ENCODE measurements at regions not wholly inside any gene's neighbourhood (a gene's known extent, or its start where the extent isn't known, plus 50 kb on each side); places are given as distances from the start of the nearest gene placed in this dataset.

- H3K4me2 ChIP-seq (ENCODE audit: low read depth, low read length): no peak overlapping the region
- no peak overlapping the region for H3K14ac ChIP-seq (replicated peaks; ENCODE audit: low read depth, low read length)
- no peak overlapping the region for H2BK15ac ChIP-seq (ENCODE audit: low read depth, low read length)
- TF ChIP-seq RCOR1 (IDR thresholded peaks at IDR 0.05; ENCODE audit: insufficient replicate concordance, low read length): no peak
- no peak for TF ChIP-seq RAD21 (IDR thresholded peaks at IDR 0.05; ENCODE audit: low read length)
- TF ChIP-seq FOS (IDR thresholded peaks at IDR 0.05; ENCODE audit: low read depth, low read length): no peak
- no peak for TF ChIP-seq MAZ (IDR thresholded peaks at IDR 0.05; ENCODE audit: borderline replicate concordance, low read depth, low read length)
- TF ChIP-seq CEBPB (IDR thresholded peaks at IDR 0.05; ENCODE audit: low read depth, low read length): no peak
- no peak for TF ChIP-seq USF2 (IDR thresholded peaks at IDR 0.05; ENCODE audit: low read depth, low read length)
- POLR2A ChIA-PET (ENCODE audit: unreplicated experiment): no interaction called here
- no peaks in the 10 kb centered on the region for H3K9me3 ChIP-seq (ENCODE audit: control insufficient read depth, insufficient read depth, low read length)
- H3K79me1 ChIP-seq (ENCODE audit: low read depth in 1 of 2, low read length in 2 of 2): no peaks in the 10 kb centered on the region
- H2AK9ac ChIP-seq (replicated peaks; ENCODE audit: low read depth, low read length, poor library complexity): no peak overlapping the region
- H2BK5ac ChIP-seq (ENCODE audit: low read depth, low read length, poor library complexity, severe bottlenecking): no peak overlapping the region
- H4K20me1 ChIP-seq (ENCODE audit: insufficient read depth, low read length): no peaks in the 10 kb centered on the region
- dilution Hi-C loops (cut with HindIII; ENCODE audit: low sequenced_read_pairs, unreplicated experiment): no loop called here
- no peak overlapping the region for H3K18ac ChIP-seq (ENCODE audit: low read depth, low read length)
- intact Hi-C loops (cut with micrococcal nuclease): no loop called here
- no peak overlapping the region for H2BK20ac ChIP-seq (ENCODE audit: low read depth, low read length)
- WGBS, 2 experiments (ENCODE audit: extremely low coverage in 2 of 2, insufficient read length in 1 of 2): no CpG with 5 or more reads among the region's 4 CpGs
- H4K8ac ChIP-seq (ENCODE audit: low read depth in 2 of 2, low read length in 2 of 2): no peak overlapping the region
- no peak overlapping the region for H3K4me3 ChIP-seq (ENCODE audit: insufficient read depth, low read depth, low read length)
- CTCF ChIA-PET: no interaction called here
- H3K56ac ChIP-seq (ENCODE audit: extremely low read depth, insufficient read depth, low read length): no peak overlapping the region
- H3K4me1 ChIP-seq (ENCODE audit: control insufficient read depth, insufficient read depth, low read length): no peaks in the 10 kb centered on the region
- H3K9ac ChIP-seq (ENCODE audit: low read depth, low read length): no peak overlapping the region
- H3K36me3 ChIP-seq (ENCODE audit: control insufficient read depth, insufficient read depth, low read length): no peaks in the 10 kb centered on the region
- no peak overlapping the region for H4K91ac ChIP-seq (ENCODE audit: insufficient read depth, low read depth, low read length)
- no peaks in the 10 kb centered on the region for H3K27me3 ChIP-seq (ENCODE audit: control insufficient read depth, insufficient read depth, low read length)
- H2BK120ac ChIP-seq (ENCODE audit: low read depth, low read length): no peak overlapping the region
- H3K9me1 ChIP-seq (ENCODE audit: insufficient read depth, low read length): no peaks in the 10 kb centered on the region
- H3K4ac ChIP-seq (ENCODE audit: low read depth, low read length): no peak overlapping the region
- H2AFZ ChIP-seq (replicated peaks; ENCODE audit: low read length, poor library complexity): no peak overlapping the region
- ATAC-seq (ENCODE audit: low read depth) (no peak), DNase-seq (no peak)
- no peak overlapping the region for H4K5ac ChIP-seq (ENCODE audit: low read depth, low read length)
- H2AK5ac ChIP-seq (ENCODE audit: low read depth, low read length): no peak overlapping the region
- no TSS peak for BruUV-seq (replicated peaks)
- no peak overlapping the region for H3K27ac ChIP-seq (ENCODE audit: insufficient read depth, low read length)
- H3K23ac ChIP-seq (ENCODE audit: low read depth, low read length): no peak overlapping the region
- in situ Hi-C loops (cut with MboI; ENCODE audit: low sequenced_read_pairs): no loop called here
Observed at GRCh38 chr13:62910541-62911060, 1495.0 kb upstream of the PCDH20 start.
